Liver (tissue), 8 donors: ENCODE measurements at regions not wholly inside any gene's neighbourhood (a gene's known extent, or its start where the extent isn't known, plus 50 kb on each side); places are given as distances from the start of the nearest gene placed in this dataset.

Experiments used
- DNase-seq: peaks from one replicate; pipeline ENCODE4 v3.0.0-alpha.2; 2017; ENCODE audit warnings: low spot score
- H3K27ac ChIP-seq, 2 donors: one replicate each; pipeline ENCODE4 v1.7.0; 2013; ENCODE audit warnings: inconsistent platforms in 2 of 2, low read length in 2 of 2, control low read depth in 1 of 2, low read depth in 1 of 2, mild to moderate bottlenecking in 1 of 2
- H3K27me3 ChIP-seq, 4 donors: one replicate each; pipeline versions ENCODE4 v1.6.1 to v1.7.0; 2013; ENCODE audit warnings: low read length in 3 of 4, inconsistent platforms in 1 of 4, mild to moderate bottlenecking in 1 of 4, moderate library complexity in 1 of 4; ENCODE audit not compliant: control insufficient read depth in 4 of 4, insufficient read depth in 4 of 4
- H3K36me3 ChIP-seq, 4 donors: one replicate each; pipeline versions ENCODE4 v1.6.1 to v1.7.0; 2013; ENCODE audit warnings: low read length in 3 of 4, mild to moderate bottlenecking in 3 of 4, low read depth in 1 of 4, moderate library complexity in 1 of 4; ENCODE audit not compliant: control insufficient read depth in 4 of 4, insufficient read depth in 3 of 4
- H3K4me1 ChIP-seq, 4 donors: one replicate each; pipeline versions ENCODE4 v1.6.1 to v1.7.0; 2013; ENCODE audit warnings: low read length in 3 of 4, mild to moderate bottlenecking in 3 of 4, moderate library complexity in 1 of 4; ENCODE audit not compliant: control insufficient read depth in 4 of 4, insufficient read depth in 4 of 4
- H3K4me3 ChIP-seq, 3 donors: one replicate each; pipeline versions ENCODE4 v1.6.1 to v1.7.0; 2013; ENCODE audit warnings: low read length in 3 of 3, control low read depth in 1 of 3, low read depth in 1 of 3, mild to moderate bottlenecking in 1 of 3
- H3K9ac ChIP-seq, 2 donors: one replicate each; pipeline ENCODE4 v1.7.0; 2013; ENCODE audit warnings: low read length in 2 of 2, mild to moderate bottlenecking in 2 of 2, moderate library complexity in 2 of 2, control low read depth in 1 of 2, low read depth in 1 of 2
- H3K9me3 ChIP-seq, 4 donors: one replicate each; pipeline versions ENCODE4 v1.6.1 to v1.7.0; 2013; ENCODE audit warnings: low read length in 3 of 4; ENCODE audit not compliant: control insufficient read depth in 4 of 4
- ATF3 ChIP-seq: IDR thresholded peaks from 2 replicates; pipeline ENCODE4 v1.6.1; 2016; ENCODE audit warnings: antibody characterized with exemption
- CTCF ChIP-seq: fragments of 150-350 bp; IDR thresholded peaks from 2 replicates; pipeline ENCODE4 v1.5.1; 2017; ENCODE audit warnings: improper control_type of control experiment, low read depth, low read length; ENCODE audit not compliant: missing input control
- EGR1 ChIP-seq, 2 donors: IDR thresholded peaks; 2 replicates each; pipeline ENCODE4 v1.6.1; 2016 to 2018; ENCODE audit warnings: antibody characterized with exemption in 2 of 2, low read depth in 2 of 2
- FOXA1 ChIP-seq: IDR thresholded peaks from 2 replicates; pipeline ENCODE4 v1.6.1; 2016; ENCODE audit warnings: antibody characterized with exemption
- GABPA ChIP-seq, 2 donors: IDR thresholded peaks in 1 of 2; conservative IDR thresholded peaks in 1 of 2; 2 replicates each; pipeline ENCODE4 v1.6.1; 2016; ENCODE audit warnings: antibody characterized with exemption in 2 of 2, mild to moderate bottlenecking in 1 of 2, moderate library complexity in 1 of 2
- HNF4A ChIP-seq, 2 donors: conservative IDR thresholded peaks; 2 replicates each; pipeline ENCODE4 v1.6.1; 2016; ENCODE audit warnings: antibody characterized with exemption in 2 of 2, mild to moderate bottlenecking in 2 of 2
- HNF4G ChIP-seq: IDR thresholded peaks from 2 replicates; pipeline ENCODE4 v1.6.1; 2016; ENCODE audit warnings: antibody characterized with exemption
- JUND ChIP-seq, 2 donors: IDR thresholded peaks; 2 replicates each; pipeline ENCODE4 v1.6.1; 2016; ENCODE audit warnings: antibody characterized with exemption in 2 of 2
- MAX ChIP-seq: IDR thresholded peaks from 2 replicates; pipeline ENCODE4 v1.6.1; 2016; ENCODE audit warnings: antibody characterized with exemption
- NR2F2 ChIP-seq: IDR thresholded peaks from 2 replicates; pipeline ENCODE4 v1.6.1; 2016; ENCODE audit warnings: antibody characterized with exemption
- RAD21 ChIP-seq, 2 donors: IDR thresholded peaks; 2 replicates each; pipeline ENCODE4 v1.6.1; 2016; ENCODE audit warnings: antibody characterized with exemption in 2 of 2, mild to moderate bottlenecking in 2 of 2
- REST ChIP-seq: IDR thresholded peaks from 2 replicates; pipeline ENCODE4 v1.6.1; 2016; ENCODE audit warnings: antibody characterized with exemption, mild to moderate bottlenecking
- RXRA ChIP-seq, 2 donors: IDR thresholded peaks; 2 replicates each; pipeline ENCODE4 v1.6.1; 2017 to 2018; ENCODE audit warnings: antibody characterized with exemption in 2 of 2, mild to moderate bottlenecking in 1 of 2
- SP1 ChIP-seq: IDR thresholded peaks from 2 replicates; pipeline ENCODE4 v1.6.1; 2018; ENCODE audit warnings: antibody characterized with exemption, mild to moderate bottlenecking
- TAF1 ChIP-seq: conservative IDR thresholded peaks from 2 replicates; pipeline ENCODE4 v1.6.1; 2016; ENCODE audit warnings: antibody characterized with exemption, mild to moderate bottlenecking
- YY1 ChIP-seq: IDR thresholded peaks from 2 replicates; pipeline ENCODE4 v1.6.1; 2016; ENCODE audit warnings: antibody characterized with exemption, mild to moderate bottlenecking
- ZBTB33 ChIP-seq: IDR thresholded peaks from 2 replicates; pipeline ENCODE4 v1.6.1; 2016; ENCODE audit warnings: antibody characterized with exemption
- WGBS: extraction: QIAGEN DNeasy Blood & Tissue Kit; methylation state at CpG from one replicate; pipeline ENCODE4 v1.1.7; 2013; 5-methylcytosine and 5-hydroxymethylcytosine counted together
- donor health status: healthy.
- donor health status: healthy.
- donor health status: healthy.
- donor health status: healthy.
- donor health status: healthy.

GRCh38 chr6:17032988-17033634, 68.7 kb upstream of the STMND1 start (continued):
- TF ChIP-seq ZBTB33 = no peak

GRCh38 chr6:17032590-17032987, 69.3 kb upstream of the STMND1 start:
- no peak for DNase-seq
- no peaks in the 10 kb centered on the region for H3K27me3 ChIP-seq
- 65% methylated on average over 3 of the region's 3 CpGs for WGBS
- TF ChIP-seq MAX (no peak), TAF1 (no peak), RXRA (IDR thresholded peaks at IDR 0.05) (no peak), RAD21 (IDR thresholded peaks at IDR 0.05) (no peak), CTCF (no peak), EGR1 (IDR thresholded peaks at IDR 0.05; ENCODE audit: low read depth in 2 of 2) (no peak), HNF4A (conservative IDR thresholded peaks at IDR 0.05) (no peak), FOXA1 (no peak), ATF3 (no peak), JUND (IDR thresholded peaks at IDR 0.05) (no peak), NR2F2 (no peak), SP1 (no peak), REST (no peak), YY1 (no peak), HNF4G (no peak), GABPA (IDR thresholded peaks at IDR 0.05 in 1 of 2, conservative IDR thresholded peaks at IDR 0.05 in 1 of 2) (no peak)
- H3K4me1 ChIP-seq = no peaks in the 10 kb centered on the region
- no peak overlapping the region for H3K27ac ChIP-seq
- no peaks in the 10 kb centered on the region for H3K9me3 ChIP-seq
- H3K4me3 ChIP-seq = no peak overlapping the region
- H3K36me3 ChIP-seq = no peaks in the 10 kb centered on the region
- H3K9ac ChIP-seq = no peak overlapping the region
